Esophagus squamous epithelium (tissue), 4 donors: ENCODE measurements at regions not wholly inside any gene's neighbourhood (a gene's known extent, or its start where the extent isn't known, plus 50 kb on each side); places are given as distances from the start of the nearest gene placed in this dataset.

ENCODE experiments used
- CTCF ChIP-seq, 6 experiments: fragments of 450-650 bp in 4 of 6; fragments of 200-600 bp in 2 of 6; sonication (generic) in 2 of 6; IDR thresholded peaks; one replicate each; pipeline ENCODE4 v1.5.1; 2016 to 2019; ENCODE audit warnings: antibody characterized with exemption in 6 of 6, mild to moderate bottlenecking in 4 of 6, moderate library complexity in 4 of 6
- POLR2A ChIP-seq, 4 donors: fragments of 450-650 bp; IDR thresholded peaks; one replicate each; pipeline ENCODE4 v1.6.1; 2017; ENCODE audit warnings: antibody characterized with exemption in 4 of 4, mild to moderate bottlenecking in 4 of 4, moderate library complexity in 3 of 4

- no peak for TF ChIP-seq CTCF (IDR thresholded peaks at IDR 0.05)
- no peak for TF ChIP-seq POLR2A (IDR thresholded peaks at IDR 0.05)
Observed at GRCh38 chr11:130555251-130555841, 106.9 kb downstream of the ADAMTS15 start.
